ENCODE measurements at regions not wholly inside any gene's neighbourhood (a gene's known extent, or its start where the extent isn't known, plus 50 kb on each side); places are given as distances from the start of the nearest gene placed in this dataset.
"Not testable (repeated sequence)": the region's sequence is repeated elsewhere in the genome, so short reads cannot be mapped to it uniquely, and the experiment has no call there.

DNA sequence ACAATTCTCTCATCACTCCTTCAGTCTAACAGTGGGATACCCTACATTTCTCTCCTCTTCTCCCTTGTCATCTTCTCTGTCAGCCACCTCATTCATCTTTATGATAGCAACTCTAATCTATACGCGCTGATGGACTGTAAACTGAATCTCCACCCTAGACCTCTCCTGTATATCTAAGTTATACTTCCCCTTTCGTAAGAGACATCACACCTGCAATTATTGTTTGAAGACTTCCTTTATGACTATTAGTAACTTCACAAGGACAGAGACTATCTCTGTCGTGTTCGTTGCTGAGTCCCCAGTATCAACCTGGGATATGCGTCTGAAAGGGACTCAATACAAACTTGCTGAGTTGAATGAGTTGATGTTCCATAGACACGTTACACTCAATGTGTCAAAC lies 263.2 kb downstream of the IRS1 start:
- TF ChIP-seq, protein P1, sequence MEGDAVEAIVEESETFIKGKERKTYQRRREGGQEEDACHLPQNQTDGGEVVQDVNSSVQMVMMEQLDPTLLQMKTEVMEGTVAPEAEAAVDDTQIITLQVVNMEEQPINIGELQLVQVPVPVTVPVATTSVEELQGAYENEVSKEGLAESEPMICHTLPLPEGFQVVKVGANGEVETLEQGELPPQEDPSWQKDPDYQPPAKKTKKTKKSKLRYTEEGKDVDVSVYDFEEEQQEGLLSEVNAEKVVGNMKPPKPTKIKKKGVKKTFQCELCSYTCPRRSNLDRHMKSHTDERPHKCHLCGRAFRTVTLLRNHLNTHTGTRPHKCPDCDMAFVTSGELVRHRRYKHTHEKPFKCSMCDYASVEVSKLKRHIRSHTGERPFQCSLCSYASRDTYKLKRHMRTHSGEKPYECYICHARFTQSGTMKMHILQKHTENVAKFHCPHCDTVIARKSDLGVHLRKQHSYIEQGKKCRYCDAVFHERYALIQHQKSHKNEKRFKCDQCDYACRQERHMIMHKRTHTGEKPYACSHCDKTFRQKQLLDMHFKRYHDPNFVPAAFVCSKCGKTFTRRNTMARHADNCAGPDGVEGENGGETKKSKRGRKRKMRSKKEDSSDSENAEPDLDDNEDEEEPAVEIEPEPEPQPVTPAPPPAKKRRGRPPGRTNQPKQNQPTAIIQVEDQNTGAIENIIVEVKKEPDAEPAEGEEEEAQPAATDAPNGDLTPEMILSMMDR (conservative IDR thresholded peaks at IDR 0.05; ENCODE audit: control insufficient read depth, insufficient read depth, low read depth, low read length): no peak
- no peak overlapping the region for H3K4me3 ChIP-seq (ENCODE audit: control insufficient read depth, low read depth, low read length)
- no peak for DNase-seq (ENCODE audit: low read depth)

- not testable (repeated sequence) for DNase-seq (ENCODE audit: low read depth)
Observed at GRCh38 chr2:226532976-226533375, 266.6 kb downstream of the IRS1 start.

DNA sequence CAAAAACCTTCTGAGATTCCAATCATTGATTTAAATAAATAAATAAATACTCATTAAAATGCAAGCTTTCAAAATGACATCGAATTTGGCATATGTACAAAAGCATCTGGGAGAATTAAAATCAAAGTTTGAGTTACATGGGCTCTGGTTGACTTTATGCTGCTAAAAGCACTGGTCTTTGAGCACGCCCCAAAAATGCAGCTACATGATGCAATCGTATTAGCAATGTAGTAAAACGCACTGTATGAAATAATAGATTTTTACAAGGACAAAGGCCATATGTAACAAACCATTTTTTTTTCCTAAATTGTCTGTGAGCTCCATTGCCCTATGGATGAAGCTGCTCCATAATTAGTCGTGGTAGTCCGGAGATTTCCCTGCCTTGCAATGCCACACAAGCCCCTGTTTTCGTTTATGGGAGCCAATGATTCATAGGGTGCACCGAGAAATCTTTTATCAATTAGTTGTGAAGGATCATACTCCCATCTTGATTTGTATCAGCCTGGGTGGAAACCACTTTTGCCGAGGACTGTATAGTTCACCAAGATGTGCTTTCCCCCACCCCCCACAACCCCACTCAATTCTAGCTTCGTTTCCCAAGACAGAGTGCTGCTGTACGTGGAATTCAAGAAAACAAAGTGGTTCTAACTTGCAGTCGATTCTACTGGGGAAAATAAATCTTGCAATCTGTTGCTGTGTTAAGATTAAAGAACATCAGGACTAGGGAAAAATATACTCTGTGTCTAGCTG lies 268.4 kb downstream of the IRS1 start:
- TF ChIP-seq, protein P1 (conservative IDR thresholded peaks at IDR 0.05; ENCODE audit: control insufficient read depth, insufficient read depth, low read depth, low read length): no peak

More at GRCh38 chr2:226532976-226533375, 266.6 kb downstream of the IRS1 start:
- not testable (repeated sequence) for H3K4me3 ChIP-seq (ENCODE audit: control insufficient read depth, low read depth, low read length)

DNA sequence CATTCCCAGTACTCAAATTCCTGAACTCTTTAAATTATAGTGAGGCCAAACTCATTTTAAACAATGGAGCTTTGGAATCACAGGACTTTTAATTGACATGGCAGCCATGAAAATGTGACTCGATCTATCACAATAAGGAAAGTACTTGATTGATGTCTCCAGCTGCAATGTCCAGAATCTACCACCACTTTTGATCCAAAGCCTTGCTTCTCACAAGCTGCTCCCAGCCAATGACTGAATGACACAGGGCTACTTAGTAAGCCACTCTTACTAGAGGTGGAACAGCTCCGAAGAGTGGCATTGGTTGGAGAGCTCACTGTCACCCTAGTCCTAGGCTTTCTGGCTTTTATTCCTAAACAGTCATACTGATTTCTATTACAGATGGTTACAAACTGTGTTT lies 270.1 kb downstream of the IRS1 start:
- TF ChIP-seq, protein P1 (conservative IDR thresholded peaks at IDR 0.05; ENCODE audit: control insufficient read depth, insufficient read depth, low read depth, low read length): no peak
- no peak for DNase-seq (ENCODE audit: low read depth)
- no peak overlapping the region for H3K4me3 ChIP-seq (ENCODE audit: control insufficient read depth, low read depth, low read length)

More for the DNA sequence above, 268.4 kb downstream of the IRS1 start:
- no peak for DNase-seq (ENCODE audit: low read depth)
- no peak overlapping the region for H3K4me3 ChIP-seq (ENCODE audit: control insufficient read depth, low read depth, low read length)

DNA sequence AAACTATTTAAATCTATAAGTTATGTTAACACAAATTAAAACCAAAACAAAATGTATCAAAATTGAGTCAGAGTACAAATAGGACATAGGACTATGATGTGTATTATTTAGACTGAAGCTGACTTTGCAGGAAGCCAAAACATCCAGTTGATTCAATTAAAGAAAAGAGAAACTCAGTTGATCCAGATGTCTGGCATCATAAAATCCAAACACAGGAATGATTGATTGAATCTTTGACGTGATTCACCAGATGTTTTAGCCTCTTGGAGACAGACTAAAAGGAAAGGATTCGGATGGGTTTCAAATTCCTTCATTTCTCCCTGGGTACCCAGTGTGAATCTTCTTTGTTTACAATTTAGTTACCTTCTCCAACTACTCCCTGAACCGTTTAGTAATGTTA lies 272.9 kb downstream of the IRS1 start:
- TF ChIP-seq, protein P1 (conservative IDR thresholded peaks at IDR 0.05; ENCODE audit: control insufficient read depth, insufficient read depth, low read depth, low read length): no peak
- DNase-seq (ENCODE audit: low read depth): peak; percentile 81
- no peak overlapping the region for H3K4me3 ChIP-seq (ENCODE audit: control insufficient read depth, low read depth, low read length)

DNA sequence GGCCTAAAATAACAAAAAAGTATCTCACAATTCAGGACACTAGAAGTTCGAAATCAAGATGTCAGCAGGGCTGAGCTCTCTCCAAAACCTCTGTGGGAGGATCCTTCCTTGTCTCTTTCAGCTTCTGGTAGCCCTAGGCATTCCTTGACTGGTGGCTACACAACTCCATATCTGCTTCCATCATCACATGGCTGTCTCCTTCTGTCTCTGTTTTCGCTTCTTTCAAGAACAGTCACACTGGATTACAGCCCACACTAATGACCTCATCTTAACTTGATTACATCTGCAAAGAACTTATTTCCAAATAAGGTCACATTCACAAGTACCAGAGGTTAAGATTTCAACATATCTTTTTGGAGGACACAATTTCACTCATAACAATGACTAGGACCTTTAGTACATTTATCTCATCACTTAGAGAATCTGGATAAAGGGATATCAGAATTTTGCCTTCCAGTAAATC lies 275.2 kb downstream of the IRS1 start:
- peak; percentile 97 for DNase-seq (ENCODE audit: low read depth)

DNA sequence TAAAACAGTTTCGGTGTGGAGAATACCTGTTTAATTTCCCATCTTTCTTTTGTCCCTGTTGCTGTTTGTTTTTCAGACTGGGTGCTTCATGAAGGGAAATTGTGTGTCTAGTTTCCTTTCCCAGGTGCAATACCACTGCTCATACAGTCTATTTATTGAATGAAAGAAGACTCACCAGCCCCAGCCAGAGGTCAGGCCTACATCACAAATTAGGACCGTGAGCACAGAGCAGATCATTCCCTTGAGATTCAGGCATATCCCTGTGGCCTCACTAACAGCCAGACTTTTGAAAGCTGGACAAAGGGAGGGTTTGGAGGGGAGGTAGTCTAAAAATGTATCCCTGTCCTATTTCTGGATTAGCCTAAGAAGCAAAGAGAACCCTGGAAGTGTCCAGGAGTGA lies 278.9 kb downstream of the IRS1 start:
- DNase-seq (ENCODE audit: low read depth): no peak
- H3K4me3 ChIP-seq (ENCODE audit: control insufficient read depth, low read depth, low read length): no peak overlapping the region
- TF ChIP-seq, protein P1 (conservative IDR thresholded peaks at IDR 0.05; ENCODE audit: control insufficient read depth, insufficient read depth, low read depth, low read length): no peak

More for the DNA sequence above, 275.2 kb downstream of the IRS1 start:
- TF ChIP-seq, protein P1 (conservative IDR thresholded peaks at IDR 0.05; ENCODE audit: control insufficient read depth, insufficient read depth, low read depth, low read length): no peak
- H3K4me3 ChIP-seq (ENCODE audit: control insufficient read depth, low read depth, low read length): no peak overlapping the region
